T47D (cell line): ENCODE measurements at regions not wholly inside any gene's neighbourhood (a gene's known extent, or its start where the extent isn't known, plus 50 kb on each side); places are given as distances from the start of the nearest gene placed in this dataset.

ENCODE experiments used
- DNase-seq, 2 experiments: peaks; one replicate each; pipeline versions ENCODE4 v3.0.0 to v3.0.0-alpha.2; 2011 to 2012; ENCODE audit warnings: low read depth in 1 of 2, low spot score in 1 of 2
- JUND ChIP-seq: IDR thresholded peaks from 2 replicates; pipeline ENCODE4 v1.6.1; 2012; ENCODE audit warnings: low read depth
- in situ Hi-C: cut with HindIII; loops from 2 replicates; pipeline ENCODE4 v1.10.0; 2016; ENCODE audit warnings: low sequenced_read_pairs, low pct_unique_long_range_greater_than_20kb

GRCh38 chr9:88077071-88077617, 61.1 kb downstream of the SPATA31C2 start:
- TF ChIP-seq JUND: no peak
- DNase-seq: peak in 1 of 2 experiments; percentile 22
- in situ Hi-C loops: no loop called here

- in situ Hi-C loops: no loop called here
- DNase-seq: peak; percentile 78 to 89
- no peak for TF ChIP-seq JUND
Observed at GRCh38 chr9:88076286-88077070, 61.8 kb downstream of the SPATA31C2 start.

GRCh38 chr9:88075966-88076285, 62.3 kb downstream of the SPATA31C2 start:
- TF ChIP-seq JUND: no peak
- in situ Hi-C loops: no loop called here
- DNase-seq: no peak

- no peak for TF ChIP-seq JUND
- DNase-seq: no peak
- in situ Hi-C loops: no loop called here
Observed at GRCh38 chr9:88075506-88075905, 62.8 kb downstream of the SPATA31C2 start.

DNA sequence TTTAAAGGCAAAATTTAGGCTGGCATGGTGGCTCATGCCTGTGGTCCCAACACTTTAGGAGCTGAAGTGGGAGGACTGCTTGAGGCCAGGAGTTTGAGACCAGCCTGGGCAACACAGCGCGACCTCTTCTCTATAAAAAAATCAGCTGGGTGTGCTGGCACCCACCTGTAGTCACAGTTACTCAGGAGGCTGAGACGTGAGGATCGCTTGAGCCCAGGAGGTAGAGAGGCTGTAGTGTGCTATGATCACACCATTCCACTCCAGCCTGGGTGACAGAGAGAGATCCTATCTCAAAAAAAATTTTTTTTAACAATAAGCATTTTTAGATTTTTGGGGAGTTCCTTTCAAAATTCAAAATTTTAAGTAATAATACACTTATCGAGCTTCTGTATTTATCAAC, 63.3 kb downstream of the SPATA31C2 start:
- no peak for TF ChIP-seq JUND
- in situ Hi-C loops: no loop called here
- no peak for DNase-seq

DNA sequence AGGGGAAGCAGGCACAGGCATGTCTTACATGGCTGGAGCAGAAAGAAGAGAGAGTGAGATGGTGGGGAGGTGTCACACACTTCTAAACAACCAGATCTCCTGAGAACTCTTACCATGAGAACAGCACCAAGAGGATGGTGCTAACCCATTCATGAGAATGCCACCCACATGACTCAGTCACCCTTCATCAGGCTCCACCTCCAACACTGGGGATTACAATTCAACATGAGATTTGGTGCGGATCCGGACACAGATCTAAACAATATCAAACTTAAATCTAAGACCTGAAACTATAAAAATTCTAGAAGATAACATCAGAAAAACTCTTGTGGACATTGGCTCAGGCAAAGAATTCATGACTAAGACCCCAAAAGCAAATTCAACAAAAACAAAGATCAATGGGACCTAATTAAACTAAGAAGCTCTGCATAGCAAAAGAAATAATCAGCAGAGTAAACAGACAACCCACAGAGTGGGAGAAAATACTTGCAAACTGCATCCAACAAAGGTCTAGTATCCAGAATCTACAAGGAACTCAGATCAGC, 65.4 kb downstream of the SPATA31C2 start:
- no peak for DNase-seq
- in situ Hi-C loops: no loop called here
- TF ChIP-seq JUND: no peak

- in situ Hi-C loops: no loop called here
- DNase-seq: no peak
Observed at GRCh38 chr9:88071331-88071730, 66.9 kb downstream of the SPATA31C2 start.

GRCh38 chr9:88065619-88066018, 72.7 kb downstream of the SPATA31C2 start:
- in situ Hi-C loops: no loop called here

More at GRCh38 chr9:88071331-88071730, 66.9 kb downstream of the SPATA31C2 start:
- no peak for TF ChIP-seq JUND

GRCh38 chr9:88064554-88064953, 73.7 kb downstream of the SPATA31C2 start:
- no peak for TF ChIP-seq JUND
- in situ Hi-C loops: no loop called here
- no peak for DNase-seq

More at GRCh38 chr9:88065619-88066018, 72.7 kb downstream of the SPATA31C2 start:
- DNase-seq: no peak
- TF ChIP-seq JUND: no peak

GRCh38 chr9:88060746-88061145, 77.5 kb downstream of the SPATA31C2 start:
- no peak for DNase-seq
- in situ Hi-C loops: no loop called here
- no peak for TF ChIP-seq JUND

DNA sequence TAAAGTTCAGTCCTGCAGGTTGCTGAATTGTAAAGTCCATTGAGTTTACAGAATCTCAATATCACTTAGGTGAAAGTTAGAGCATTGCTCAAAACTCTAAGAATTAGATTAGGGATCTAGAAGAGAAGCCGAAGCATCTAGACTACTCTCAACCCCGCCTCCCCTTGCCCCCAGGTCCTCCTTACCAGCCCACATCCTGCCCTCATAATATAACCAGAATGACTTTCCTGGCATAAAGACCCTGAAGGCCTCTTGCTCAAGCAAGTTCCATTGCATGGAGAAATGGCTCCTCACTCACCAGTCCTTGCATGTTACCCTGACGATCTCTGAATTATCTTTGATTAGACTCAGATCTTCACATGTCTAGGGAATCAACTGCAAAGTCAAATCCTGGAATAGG, 78.8 kb downstream of the SPATA31C2 start:
- in situ Hi-C loops: no loop called here

GRCh38 chr9:88056876-88057275, 81.4 kb downstream of the SPATA31C2 start:
- no peak for DNase-seq
- in situ Hi-C loops: no loop called here
- no peak for TF ChIP-seq JUND

More for the DNA sequence above, 78.8 kb downstream of the SPATA31C2 start:
- no peak for TF ChIP-seq JUND
- no peak for DNase-seq

- TF ChIP-seq JUND: no peak
- in situ Hi-C loops: no loop called here
Observed at GRCh38 chr9:88053856-88054501, 79.6 kb upstream of the CDK20 start.

More at GRCh38 chr9:88053856-88054501, 79.6 kb upstream of the CDK20 start:
- peak in 1 of 2 experiments; percentile 13 for DNase-seq
